ENCODE measurements at regions not wholly inside any gene's neighbourhood (a gene's known extent, or its start where the extent isn't known, plus 50 kb on each side); places are given as distances from the start of the nearest gene placed in this dataset.

- Mint-ChIP-seq H3K9me3 (peaks cover 0 to 11% (median 6%) of the 10 kb centered on the region in 7 donors), H3K27ac (no peak overlapping the region), H3K4me1 (no peaks in the 10 kb centered on the region), H3K27me3 (no peaks in the 10 kb centered on the region), H3K4me3 (no peak overlapping the region), H3K36me3 (no peaks in the 10 kb centered on the region)
- ATAC-seq (ENCODE audit: low read depth in 2 of 2) (no peak), DNase-seq (no peak)
Measured at GRCh38 chr2:167368371-167368770, 480.1 kb downstream of the XIRP2 start.

GRCh38 chr2:167365216-167365615 is 476.9 kb downstream of the XIRP2 start:
- Mint-ChIP-seq H3K4me1 (no peaks in the 10 kb centered on the region), H3K27me3 (no peaks in the 10 kb centered on the region), H3K4me3 (no peak overlapping the region), H3K36me3 (no peaks in the 10 kb centered on the region), H3K9me3 (peaks cover 0 to 12% (median 6%) of the 10 kb centered on the region in 7 donors), H3K27ac (no peak overlapping the region)
- DNase-seq, result no peak
- no peak for ATAC-seq (ENCODE audit: low read depth in 2 of 2)

DNA sequence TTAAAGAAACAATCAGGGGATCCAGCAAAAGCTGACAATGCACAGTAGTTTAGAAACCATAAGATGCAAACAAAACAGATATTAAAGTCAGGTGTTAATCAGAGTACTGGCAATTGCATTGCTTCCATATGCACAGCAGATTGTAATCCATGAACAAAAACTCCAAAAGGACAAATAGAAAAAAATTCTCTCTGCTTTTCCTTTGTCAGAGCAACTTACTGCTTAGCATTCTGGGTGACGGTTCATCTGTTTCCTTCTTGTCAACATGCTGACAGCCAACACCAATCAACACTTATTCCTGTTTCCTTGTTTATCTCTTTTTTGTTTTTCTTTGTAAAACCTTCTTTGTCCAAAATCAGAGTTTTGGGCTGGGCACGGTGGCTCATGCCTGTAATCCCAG is 473.1 kb downstream of the XIRP2 start:
- Mint-ChIP-seq H3K4me1 (no peaks in the 10 kb centered on the region), H3K4me3 (no peak overlapping the region), H3K36me3 (no peaks in the 10 kb centered on the region), H3K27me3 (no peaks in the 10 kb centered on the region), H3K27ac (no peak overlapping the region), H3K9me3 (peaks cover 0 to 8% (median 5%) of the 10 kb centered on the region in 7 donors)
- ATAC-seq (ENCODE audit: low read depth in 2 of 2) (no peak), DNase-seq (no peak)

- Mint-ChIP-seq H3K9me3 (peaks cover 0 to 6% (median 2%) of the 10 kb centered on the region in 7 donors), H3K36me3 (no peaks in the 10 kb centered on the region), H3K4me3 (no peak overlapping the region), H3K27me3 (no peaks in the 10 kb centered on the region), H3K4me1 (no peaks in the 10 kb centered on the region), H3K27ac (no peak overlapping the region)
- no peak for DNase-seq
- no peak for ATAC-seq (ENCODE audit: low read depth in 2 of 2)
Measured at GRCh38 chr2:167355821-167356220, 467.5 kb downstream of the XIRP2 start.

DNA sequence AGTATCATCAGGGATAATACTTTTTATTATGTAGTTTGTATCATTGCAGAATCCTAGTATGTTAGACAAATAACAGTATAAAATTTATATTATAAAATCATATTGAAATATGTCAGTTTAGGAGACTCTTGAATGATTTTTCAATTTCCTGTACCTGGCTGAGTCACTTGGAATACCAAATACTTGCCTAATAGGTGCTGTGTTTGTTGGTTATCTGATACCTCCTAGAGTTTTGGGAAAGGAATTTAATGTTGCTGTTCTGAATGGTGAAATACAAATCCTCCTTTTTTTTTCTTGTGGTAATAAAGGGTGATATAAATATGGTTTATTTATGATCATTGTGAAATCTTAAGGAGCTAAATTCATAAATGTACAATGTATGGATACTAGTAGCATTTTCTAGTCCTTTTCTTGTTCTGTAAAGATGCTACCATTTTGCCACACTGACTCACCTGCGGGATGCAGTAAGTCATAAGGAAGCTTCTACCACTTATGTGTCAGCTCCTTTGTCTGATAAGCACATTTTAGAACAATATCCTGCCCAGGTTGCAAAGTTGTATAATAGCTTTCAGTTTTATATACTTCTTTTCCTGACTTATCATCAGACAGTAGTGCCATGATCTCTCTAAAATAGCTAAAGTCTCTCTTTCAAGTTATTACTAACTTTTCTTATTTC is 465.5 kb downstream of the XIRP2 start:
- peaks cover 0 to 8% (median 0%) of the 10 kb centered on the region in 7 donors for H3K9me3 Mint-ChIP-seq
- no peaks in the 10 kb centered on the region for H3K4me1 Mint-ChIP-seq
- ATAC-seq (ENCODE audit: low read depth in 2 of 2) (no peak), DNase-seq (no peak)
- peak overlapping the region in 1 of 6 donors; percentile 88 for H3K27ac Mint-ChIP-seq
- no peaks in the 10 kb centered on the region for H3K36me3 Mint-ChIP-seq
- no peak overlapping the region for H3K4me3 Mint-ChIP-seq
- H3K27me3 Mint-ChIP-seq, result no peaks in the 10 kb centered on the region

DNA sequence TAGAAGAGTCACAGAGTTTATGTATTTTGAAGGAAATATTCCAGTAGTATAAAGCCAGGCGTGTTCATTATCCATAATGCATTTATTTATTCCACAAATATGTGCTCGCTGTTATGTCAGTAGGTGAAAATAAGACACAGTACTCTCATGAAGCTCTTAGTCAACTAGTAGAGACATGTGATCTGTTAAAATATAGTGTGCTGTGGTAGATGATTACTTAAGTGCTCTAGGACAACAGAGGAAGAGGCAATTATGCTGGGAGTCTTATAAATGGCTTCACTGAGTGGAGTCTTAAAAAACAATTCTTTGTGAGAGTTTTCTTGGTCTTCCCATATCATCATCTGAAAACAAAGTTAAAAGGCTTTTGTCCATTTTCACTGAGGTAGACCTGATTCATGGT is 457.3 kb downstream of the XIRP2 start:
- no peak for DNase-seq
- no peak overlapping the region for H3K4me3 Mint-ChIP-seq
- no peaks in the 10 kb centered on the region for H3K36me3 Mint-ChIP-seq
- peaks cover 0 to 4% (median 0%) of the 10 kb centered on the region in 7 donors for H3K9me3 Mint-ChIP-seq
- ATAC-seq (ENCODE audit: low read depth in 2 of 2), result no peak
- H3K27ac Mint-ChIP-seq, result no peak overlapping the region
- peaks cover 0 to 8% (median 0%) of the 10 kb centered on the region in 3 donors for H3K27me3 Mint-ChIP-seq
- no peaks in the 10 kb centered on the region for H3K4me1 Mint-ChIP-seq

- H3K4me1 Mint-ChIP-seq, result no peaks in the 10 kb centered on the region
- H3K27ac Mint-ChIP-seq, result no peak overlapping the region
- no peak overlapping the region for H3K4me3 Mint-ChIP-seq
- H3K9me3 Mint-ChIP-seq, result peaks cover 0 to 4% (median 0%) of the 10 kb centered on the region in 7 donors
- DNase-seq (no peak), ATAC-seq (ENCODE audit: low read depth in 2 of 2) (no peak)
- no peaks in the 10 kb centered on the region for H3K36me3 Mint-ChIP-seq
- H3K27me3 Mint-ChIP-seq, result peaks cover 0 to 8% (median 0%) of the 10 kb centered on the region in 3 donors
Measured at GRCh38 chr2:167342769-167343168, 454.5 kb downstream of the XIRP2 start.

DNA sequence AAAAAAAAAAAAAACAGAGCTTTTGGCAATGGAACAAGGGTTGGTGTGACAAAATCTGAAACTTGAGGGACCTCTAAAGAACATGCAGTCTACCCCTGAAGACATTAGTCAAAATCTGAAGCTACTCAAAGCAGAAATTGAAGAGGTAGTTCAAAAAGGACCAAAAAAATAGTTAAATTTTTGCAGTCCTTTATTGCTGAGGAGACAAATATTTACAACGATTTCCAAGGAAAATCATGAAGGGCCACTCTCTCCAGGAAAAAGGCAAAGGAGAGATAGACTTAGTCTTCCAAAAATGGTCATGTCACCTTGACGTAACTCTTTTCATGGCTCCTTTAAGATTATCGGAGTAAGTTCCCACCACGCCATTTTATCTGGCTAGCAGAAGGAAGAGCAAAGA is 452.0 kb downstream of the XIRP2 start:
- Mint-ChIP-seq H3K27me3 (peaks cover 0 to 8% (median 5%) of the 10 kb centered on the region in 3 donors), H3K9me3 (peaks cover 0 to 4% (median 0%) of the 10 kb centered on the region in 7 donors), H3K36me3 (no peaks in the 10 kb centered on the region), H3K4me3 (no peak overlapping the region), H3K4me1 (no peaks in the 10 kb centered on the region), H3K27ac (no peak overlapping the region)
- ATAC-seq (ENCODE audit: low read depth in 2 of 2), result no peak
- DNase-seq, result no peak

- Mint-ChIP-seq H3K4me1 (no peaks in the 10 kb centered on the region), H3K36me3 (no peaks in the 10 kb centered on the region), H3K27me3 (peaks cover 0 to 5% (median 0%) of the 10 kb centered on the region in 3 donors), H3K27ac (no peak overlapping the region), H3K4me3 (no peak overlapping the region), H3K9me3 (peaks cover 0 to 2% (median 0%) of the 10 kb centered on the region in 7 donors)
- DNase-seq, result no peak
- ATAC-seq (ENCODE audit: low read depth in 2 of 2), result no peak
Measured at GRCh38 chr2:167336213-167336612, 447.9 kb downstream of the XIRP2 start.

DNA sequence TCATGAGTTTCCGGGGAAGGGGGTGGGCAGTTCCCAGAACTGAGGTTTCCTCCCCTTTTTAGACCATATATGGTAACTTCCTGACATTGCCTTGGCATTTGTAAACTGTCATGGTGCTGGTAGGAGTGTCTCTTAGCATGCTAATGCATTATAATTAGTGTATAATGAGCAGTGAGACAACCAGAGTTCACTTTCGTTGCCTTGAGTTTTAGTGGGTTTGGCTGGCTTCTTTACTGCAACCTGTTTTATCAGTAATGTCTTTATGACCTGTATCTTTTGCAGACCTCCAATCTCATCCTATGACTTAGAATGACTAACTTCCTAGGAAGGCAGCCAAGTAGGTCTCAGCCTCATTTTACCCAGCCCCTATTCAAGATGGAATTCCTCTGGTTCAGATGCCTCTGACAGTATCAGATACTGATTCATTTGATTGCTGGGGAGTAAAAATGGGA is 447.3 kb downstream of the XIRP2 start:
- no peak overlapping the region for H3K4me3 Mint-ChIP-seq
- H3K9me3 Mint-ChIP-seq, result peaks cover 0 to 2% (median 0%) of the 10 kb centered on the region in 7 donors
- no peaks in the 10 kb centered on the region for H3K4me1 Mint-ChIP-seq
- no peak for DNase-seq
- peaks cover 0 to 5% (median 0%) of the 10 kb centered on the region in 3 donors for H3K27me3 Mint-ChIP-seq
- no peak for ATAC-seq (ENCODE audit: low read depth in 2 of 2)
- H3K36me3 Mint-ChIP-seq, result no peaks in the 10 kb centered on the region
- no peak overlapping the region for H3K27ac Mint-ChIP-seq

- Mint-ChIP-seq H3K27ac (no peak overlapping the region), H3K4me3 (no peak overlapping the region), H3K4me1 (no peaks in the 10 kb centered on the region), H3K27me3 (peaks cover 0 to 10% (median 0%) of the 10 kb centered on the region in 3 donors), H3K36me3 (no peaks in the 10 kb centered on the region), H3K9me3 (peaks cover 0 to 8% (median 0%) of the 10 kb centered on the region in 7 donors)
- DNase-seq (no peak), ATAC-seq (ENCODE audit: low read depth in 2 of 2) (no peak)
Measured at GRCh38 chr2:167334146-167334742, 446.0 kb downstream of the XIRP2 start.

DNA sequence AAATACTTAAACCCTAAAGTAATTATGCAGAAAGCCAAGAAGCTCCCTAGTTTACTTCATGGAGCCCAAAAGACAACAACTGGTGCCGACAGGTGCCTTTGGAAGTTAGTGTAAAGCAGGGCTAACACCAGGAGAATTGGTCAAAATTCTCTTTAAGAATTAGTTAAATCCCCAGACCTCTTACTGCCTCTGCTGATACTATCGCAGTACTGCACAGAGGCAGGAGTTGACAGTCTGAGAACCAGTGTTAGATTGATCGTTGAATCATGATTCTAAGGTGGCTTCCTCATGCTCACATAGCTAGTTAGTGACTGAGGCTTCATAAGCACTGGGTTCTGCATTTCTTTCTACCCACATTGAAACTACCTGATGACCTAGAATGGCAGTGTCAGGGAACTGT is 445.0 kb downstream of the XIRP2 start:
- no peak overlapping the region for H3K4me3 Mint-ChIP-seq
- H3K4me1 Mint-ChIP-seq, result no peaks in the 10 kb centered on the region
- no peaks in the 10 kb centered on the region for H3K36me3 Mint-ChIP-seq
- H3K9me3 Mint-ChIP-seq, result peaks cover 0 to 10% (median 0%) of the 10 kb centered on the region in 7 donors
- no peak overlapping the region for H3K27ac Mint-ChIP-seq
- peaks cover 0 to 10% (median 0%) of the 10 kb centered on the region in 3 donors for H3K27me3 Mint-ChIP-seq
- DNase-seq (no peak), ATAC-seq (ENCODE audit: low read depth in 2 of 2) (no peak)

GRCh38 chr2:167332358-167332757 is 444.1 kb downstream of the XIRP2 start:
- Mint-ChIP-seq H3K4me1 (no peaks in the 10 kb centered on the region), H3K36me3 (no peaks in the 10 kb centered on the region)

DNA sequence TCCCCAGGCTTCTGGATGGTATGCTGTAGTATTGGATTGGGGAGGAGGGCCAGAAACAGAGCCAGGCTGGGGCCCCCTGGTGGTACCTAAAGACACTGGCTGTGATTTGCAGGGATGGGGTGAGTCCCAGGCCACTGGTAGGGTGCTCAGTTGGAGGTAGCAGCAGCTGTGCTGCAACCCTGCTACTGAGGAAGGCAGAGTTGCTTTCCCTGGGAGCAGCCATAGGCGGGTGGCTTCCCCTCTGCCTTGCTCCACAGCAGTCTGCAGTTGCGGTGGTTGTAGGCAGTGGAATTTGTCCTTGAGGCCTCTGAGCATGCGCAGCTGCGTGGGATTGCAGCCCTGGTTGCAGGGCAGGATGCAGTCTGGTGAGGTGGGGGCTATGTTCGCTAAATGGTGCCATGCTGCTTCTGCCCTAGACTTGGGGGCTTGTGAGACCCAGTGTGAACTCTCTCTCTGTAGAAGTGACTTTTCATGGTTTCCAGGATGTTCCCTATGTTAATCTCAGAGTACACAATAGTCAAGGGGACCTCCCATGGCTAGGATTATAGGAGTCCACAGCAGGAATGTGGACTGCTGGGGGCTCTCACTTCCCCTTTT is 443.5 kb downstream of the XIRP2 start:
- no peaks in the 10 kb centered on the region for H3K36me3 Mint-ChIP-seq
- ATAC-seq (ENCODE audit: low read depth in 2 of 2), result no peak
- peaks cover 0 to 5% (median 0%) of the 10 kb centered on the region in 3 donors for H3K27me3 Mint-ChIP-seq
- no peaks in the 10 kb centered on the region for H3K4me1 Mint-ChIP-seq
- no peak overlapping the region for H3K4me3 Mint-ChIP-seq
- no peak for DNase-seq
- no peak overlapping the region for H3K27ac Mint-ChIP-seq
- peaks cover 0 to 10% (median 0%) of the 10 kb centered on the region in 7 donors for H3K9me3 Mint-ChIP-seq

More at GRCh38 chr2:167332358-167332757, 444.1 kb downstream of the XIRP2 start:
- H3K27me3 Mint-ChIP-seq, result peaks cover 0 to 9% (median 0%) of the 10 kb centered on the region in 3 donors
- no peak for DNase-seq
- no peak overlapping the region for H3K4me3 Mint-ChIP-seq
- ATAC-seq (ENCODE audit: low read depth in 2 of 2), result no peak
- no peak overlapping the region for H3K27ac Mint-ChIP-seq
- peaks cover 0 to 10% (median 0%) of the 10 kb centered on the region in 7 donors for H3K9me3 Mint-ChIP-seq

Measured in naive B cell (primary cell).